ENCODE measurements at regions not wholly inside any gene's neighbourhood (a gene's known extent, or its start where the extent isn't known, plus 50 kb on each side); places are given as distances from the start of the nearest gene placed in this dataset.
"Not testable (repeated sequence)": the region's sequence is repeated elsewhere in the genome, so short reads cannot be mapped to it uniquely, and the experiment has no call there.

DNA sequence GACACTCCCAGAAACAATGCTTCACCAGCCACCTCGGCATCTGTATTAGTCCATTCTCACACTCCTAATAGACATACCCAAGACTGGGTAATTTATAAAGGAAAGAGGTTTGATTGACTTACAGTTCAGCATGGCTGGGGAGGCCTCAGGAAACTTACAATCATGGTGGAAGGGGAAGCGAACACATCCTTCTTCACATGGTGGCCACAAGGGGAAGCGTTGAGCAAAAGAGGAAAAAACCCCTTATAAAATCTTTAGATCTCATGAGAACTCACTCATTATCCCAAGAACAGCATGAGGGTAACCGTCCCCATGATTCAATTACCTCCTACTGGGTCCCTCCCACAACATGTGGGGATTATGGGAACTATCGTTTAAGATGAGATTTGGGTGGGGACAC lies 140.9 kb downstream of the LIG4 start:
- not testable (repeated sequence) for DNase-seq

DNA sequence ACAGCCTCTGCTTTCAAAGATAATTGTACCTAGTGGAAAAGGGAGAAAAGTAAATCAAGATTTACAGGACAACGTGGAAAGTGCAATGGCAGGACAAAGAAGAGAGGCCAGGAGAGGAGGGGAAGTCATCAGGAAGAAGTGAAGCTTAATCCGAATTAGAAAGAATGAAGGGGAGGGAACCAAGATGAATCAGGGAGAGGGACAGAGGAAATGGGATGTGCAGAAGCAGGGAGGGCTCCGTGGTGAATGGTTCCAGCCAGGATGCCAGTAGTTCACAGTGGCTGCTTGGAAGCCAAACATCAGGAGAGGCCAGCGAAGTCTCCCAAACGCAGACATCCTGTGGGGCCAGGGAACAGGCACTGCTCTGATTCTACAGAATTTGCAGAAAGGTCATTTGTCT lies 144.4 kb downstream of the LIG4 start:
- no peak for DNase-seq

DNA sequence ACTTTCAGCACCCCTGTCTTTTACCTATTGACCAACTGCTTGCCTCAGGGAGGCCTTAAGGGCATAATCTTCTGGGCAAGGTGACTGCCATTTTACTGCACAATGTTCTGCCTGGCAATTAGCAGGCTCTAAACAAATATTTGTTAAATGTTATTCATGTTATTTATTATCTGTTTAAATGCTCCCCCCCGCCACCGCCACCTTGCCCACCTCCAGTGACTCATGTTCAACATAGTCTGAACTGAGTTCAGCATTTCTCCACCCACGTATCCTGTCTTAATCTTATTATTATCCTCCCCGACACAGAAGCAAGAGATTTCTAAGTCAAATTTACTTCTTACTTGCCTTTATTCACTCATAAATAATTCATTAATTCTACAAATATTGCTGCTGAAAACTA lies 144.8 kb downstream of the LIG4 start:
- no peak for DNase-seq

DNA sequence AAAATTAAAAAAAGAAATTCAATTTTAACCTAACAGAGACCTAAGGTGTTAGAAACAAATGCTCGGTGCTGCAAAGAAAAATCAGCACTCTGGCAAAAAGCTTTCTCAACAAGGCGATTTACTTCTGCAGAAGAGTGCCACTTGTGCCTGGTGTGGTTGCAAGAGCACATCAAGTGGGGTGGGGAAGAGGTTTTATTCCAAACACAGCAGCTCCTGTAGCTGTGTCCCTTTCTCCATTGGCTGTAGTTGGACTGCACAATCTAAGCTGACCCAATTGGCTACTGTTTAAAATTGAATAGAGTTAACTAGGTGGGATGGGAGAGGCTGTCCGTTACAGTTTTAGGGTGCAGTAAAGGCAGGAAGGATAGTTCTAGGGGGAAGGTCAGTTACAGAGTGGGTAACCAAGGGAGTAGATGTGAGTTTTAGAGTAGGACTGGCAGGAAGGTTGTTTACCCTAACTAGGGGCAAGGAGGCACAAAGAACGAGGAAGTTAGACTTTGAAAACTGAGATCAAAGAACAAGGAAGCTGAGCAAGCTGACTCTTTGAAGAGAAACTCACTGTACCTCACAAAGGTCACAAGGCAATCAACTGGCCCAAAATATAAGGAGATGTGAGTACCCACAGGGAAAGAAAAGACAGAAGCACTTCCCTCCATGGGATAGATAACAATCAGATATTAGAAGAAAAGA lies 145.7 kb downstream of the LIG4 start:
- DNase-seq = no peak

DNA sequence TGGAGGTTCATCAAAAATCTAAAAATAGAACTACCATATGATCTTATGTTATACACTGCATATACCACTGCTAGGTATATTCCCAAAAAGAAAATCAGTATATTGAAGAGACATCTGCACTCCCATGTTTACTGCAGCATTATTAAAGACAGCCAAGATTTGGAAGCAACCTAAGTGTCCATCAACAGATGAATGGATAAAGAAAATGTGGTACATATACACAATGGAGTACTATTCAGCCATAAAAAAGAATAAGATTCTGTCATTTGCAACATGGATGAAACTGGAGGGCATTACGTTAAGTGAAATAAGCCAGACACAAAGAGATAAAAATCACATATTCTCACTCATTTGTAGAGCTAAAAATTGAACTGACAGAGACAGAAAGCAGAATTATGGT lies 151.0 kb downstream of the LIG4 start:
- DNase-seq = not testable (repeated sequence)

DNA sequence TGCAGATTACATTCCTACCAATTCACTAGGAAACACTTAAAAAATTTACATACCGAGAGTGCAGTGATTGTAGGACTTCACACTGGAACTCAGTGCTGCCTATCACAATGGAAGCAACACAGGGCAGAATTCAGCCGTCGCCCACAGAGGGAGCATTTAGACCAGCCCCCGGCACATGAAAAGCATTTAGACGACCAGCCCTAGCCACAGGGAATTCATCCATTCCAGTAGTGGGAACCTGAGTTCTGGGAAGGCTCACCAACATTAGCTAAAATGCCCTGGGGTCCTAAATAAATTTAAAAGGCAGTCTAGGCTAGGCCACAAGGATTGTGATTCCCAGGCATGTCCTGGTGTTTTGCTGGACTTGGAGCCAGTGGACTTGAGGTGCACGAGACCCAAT lies 155.2 kb downstream of the LIG4 start:
- no peak for DNase-seq

DNA sequence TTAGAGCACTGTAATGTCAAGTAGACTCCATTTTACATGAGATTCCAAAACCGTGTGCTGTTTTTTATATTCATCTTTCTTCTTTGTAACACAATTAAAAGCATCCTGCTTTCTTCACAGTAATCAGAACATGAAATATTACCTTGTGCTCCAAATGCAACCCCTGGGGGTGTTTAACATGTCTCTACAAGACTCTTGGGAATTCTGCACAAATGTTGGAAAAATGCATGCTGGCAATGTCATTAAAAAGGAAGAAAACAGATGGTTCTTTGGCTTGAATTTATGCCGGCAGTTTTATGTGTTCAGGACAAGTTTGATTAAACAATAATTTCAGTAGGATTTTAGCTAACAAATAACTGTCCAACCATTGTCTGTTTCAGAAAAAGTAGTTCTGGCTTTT lies 159.1 kb downstream of the LIG4 start:
- no peak for DNase-seq

DNA sequence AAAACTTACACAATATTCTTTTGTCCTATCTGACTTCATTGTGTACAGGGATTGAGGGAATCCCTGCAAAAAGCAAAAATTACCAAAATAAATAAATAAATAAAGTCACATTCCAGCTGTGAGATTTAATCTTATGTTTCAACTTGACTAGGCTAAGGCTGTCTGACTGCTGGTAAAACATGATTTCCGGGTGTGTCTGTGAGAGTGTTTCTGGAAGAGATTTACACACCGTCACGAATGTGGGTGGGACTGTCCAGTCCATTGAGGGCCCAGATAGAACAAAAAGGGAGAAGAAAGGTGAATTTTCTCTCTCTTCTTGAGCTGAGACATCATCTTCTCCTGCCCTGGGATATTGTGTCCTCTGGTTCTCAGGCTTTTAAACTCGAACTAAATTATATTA lies 166.1 kb downstream of the LIG4 start:
- no peak for DNase-seq

DNA sequence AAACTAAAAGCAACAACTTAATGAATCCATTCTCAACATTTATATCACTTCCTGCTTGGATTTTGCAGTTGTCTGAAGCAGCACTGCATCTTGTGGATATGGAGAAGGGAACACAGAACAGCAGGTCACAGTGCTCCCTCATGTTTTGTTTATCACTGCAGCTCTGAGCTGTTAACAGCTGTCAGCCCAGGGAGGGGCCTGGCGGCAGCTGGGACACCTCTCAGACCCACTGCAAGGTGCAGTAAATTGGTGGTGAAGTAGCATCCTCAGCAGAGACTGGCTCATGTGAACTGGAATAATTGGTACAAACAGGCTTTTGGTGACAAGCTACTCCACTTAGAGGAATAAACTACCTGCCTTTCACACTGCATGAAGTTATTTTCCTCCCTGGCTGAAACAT lies 170.4 kb downstream of the LIG4 start:
- no peak for DNase-seq

DNA sequence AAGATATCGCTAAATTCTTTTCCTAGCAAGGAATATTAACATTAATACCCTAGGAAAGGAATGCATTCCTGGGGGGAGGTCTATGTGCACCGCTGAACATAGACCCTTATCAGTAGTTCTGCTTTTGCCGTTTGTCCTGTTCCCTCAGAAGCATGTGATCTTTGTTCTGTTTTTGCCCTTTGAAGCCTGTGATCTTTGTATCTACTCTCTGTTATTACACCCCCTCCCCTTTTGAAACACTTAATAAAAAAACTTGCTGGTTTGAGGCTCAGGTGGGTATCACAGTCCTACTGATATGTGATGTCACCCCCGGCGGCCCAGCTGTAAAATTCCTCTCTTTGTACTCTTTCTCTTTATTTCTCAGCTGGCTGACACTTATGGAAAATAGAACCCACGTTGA lies 172.5 kb downstream of the LIG4 start:
- DNase-seq = not testable (repeated sequence)

DNA sequence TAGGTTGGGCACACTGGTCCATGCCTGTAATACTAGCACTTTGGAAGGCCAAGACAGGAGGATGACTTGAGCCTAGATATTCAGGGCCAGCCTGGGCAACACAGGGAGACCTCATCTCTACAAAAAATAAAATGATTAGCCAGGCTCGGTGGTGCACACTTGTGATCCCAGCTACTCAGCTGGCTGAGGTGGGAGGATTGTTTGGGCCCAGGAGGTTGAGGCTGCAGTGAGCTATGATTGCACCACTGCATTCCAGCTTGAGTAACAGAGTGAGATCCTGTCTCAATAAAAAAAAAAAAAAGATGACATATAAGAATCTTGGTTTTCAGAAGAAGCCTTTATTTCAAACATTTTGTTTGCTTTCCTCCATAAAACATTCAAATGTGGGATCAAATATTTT lies 178.0 kb downstream of the LIG4 start:
- DNase-seq = no peak

DNA sequence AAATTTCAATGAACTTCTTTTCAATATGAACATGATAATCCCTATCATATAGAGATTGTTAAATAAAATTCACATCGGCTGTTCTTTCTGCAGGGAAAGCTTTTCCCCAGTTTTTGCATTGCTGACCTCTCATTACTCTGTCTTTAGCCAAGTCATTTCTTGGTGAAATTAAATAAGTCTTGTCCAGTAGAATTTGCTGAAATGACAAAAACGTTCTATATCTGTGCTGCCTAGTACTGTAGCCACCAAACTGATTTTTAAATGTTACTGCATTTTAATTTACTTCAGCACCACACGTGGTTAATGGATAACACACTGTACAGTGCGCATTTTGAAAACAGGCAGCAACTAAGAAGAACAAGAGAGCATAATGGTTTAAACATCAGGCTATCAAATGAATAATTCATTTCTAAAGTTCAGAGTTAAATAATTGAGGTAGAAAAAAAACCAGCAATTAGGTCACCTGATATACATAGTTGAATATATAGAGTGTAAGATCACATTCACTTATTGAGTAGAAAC lies 178.9 kb downstream of the LIG4 start:
- no peak for DNase-seq

DNA sequence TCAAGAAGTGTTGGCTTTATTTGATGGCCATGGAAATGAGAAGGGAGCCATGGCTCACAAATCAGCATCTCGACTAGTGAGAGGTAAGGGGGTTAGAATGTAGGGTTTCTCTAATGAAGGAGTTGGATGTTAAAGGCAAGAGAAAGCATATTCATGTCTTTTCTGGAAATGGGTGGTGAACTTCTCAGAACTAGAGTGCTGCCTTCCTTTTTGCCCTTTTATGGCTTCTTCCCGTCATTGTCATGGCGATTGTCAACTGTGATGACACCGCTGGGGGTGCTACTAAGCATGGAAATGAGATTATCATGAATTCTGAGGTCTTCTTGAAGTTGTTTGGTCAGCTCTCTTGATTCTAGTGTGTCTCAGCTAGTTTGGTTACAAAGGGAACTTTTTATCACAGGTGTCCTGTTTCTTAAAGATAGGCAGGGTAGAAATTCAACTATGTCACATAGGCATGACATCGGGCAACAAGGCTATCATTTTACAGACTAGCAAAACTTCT lies 180.4 kb downstream of the LIG4 start:
- DNase-seq = no peak

DNA sequence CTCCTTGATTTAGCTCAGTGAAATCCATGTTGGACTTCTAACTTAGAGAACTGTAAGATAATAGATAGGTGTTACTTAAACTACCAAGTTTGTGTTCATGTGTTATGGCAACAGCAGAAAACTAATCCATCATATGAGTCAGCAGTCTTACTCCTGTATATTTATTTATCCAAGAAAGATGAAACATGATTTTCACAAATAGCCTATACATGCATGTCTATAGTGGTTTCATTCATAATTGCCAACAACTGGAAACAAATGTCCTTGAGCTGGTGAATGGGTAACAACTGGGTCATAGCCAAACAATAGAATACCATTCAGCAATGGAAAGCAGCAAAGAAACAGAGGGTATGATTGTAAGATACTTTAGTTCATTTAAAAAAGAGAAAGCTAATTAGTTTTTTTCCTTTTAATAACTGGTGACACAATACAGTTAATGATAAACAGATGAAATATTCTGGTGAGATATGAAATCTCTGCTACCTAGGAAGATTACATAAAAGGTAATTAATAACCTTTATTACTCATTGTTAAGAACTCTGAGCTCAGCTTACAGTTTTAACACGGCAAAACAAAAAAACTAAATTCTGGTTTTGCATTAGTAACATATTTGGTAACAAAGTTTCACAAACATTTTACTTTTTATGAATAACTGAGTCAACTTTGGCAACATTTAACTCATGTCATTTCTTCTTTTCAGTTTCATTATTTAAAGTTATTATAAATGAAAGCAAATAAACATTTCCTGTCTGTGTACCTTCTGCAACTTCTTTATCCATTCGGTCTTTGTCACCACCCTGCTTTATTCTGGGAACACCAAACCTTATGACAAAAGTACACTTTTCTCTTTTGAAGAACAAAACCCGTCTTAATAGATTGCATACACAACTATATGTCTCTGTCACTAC lies 181.3 kb downstream of the LIG4 start:
- DNase-seq = no peak

DNA sequence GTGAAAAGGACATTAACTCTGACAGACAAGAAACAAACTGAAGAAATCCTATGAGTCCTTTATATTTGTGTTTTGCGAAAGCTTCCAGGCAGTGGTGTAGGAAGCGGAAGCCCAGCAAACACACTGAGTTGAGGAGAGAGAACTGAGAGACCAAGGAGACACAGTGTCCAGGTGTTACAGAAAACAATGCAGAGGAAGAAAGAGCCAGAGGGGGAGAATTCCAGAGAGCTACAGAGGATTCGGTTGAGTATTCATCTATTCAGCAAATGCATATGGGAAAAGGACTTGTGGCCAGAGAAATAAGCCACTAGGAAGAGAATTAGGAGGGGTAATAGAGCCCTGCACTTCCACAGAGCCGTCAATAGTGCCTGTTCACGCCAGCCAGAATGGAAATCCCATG lies 183.5 kb downstream of the LIG4 start:
- no peak for DNase-seq

DNA sequence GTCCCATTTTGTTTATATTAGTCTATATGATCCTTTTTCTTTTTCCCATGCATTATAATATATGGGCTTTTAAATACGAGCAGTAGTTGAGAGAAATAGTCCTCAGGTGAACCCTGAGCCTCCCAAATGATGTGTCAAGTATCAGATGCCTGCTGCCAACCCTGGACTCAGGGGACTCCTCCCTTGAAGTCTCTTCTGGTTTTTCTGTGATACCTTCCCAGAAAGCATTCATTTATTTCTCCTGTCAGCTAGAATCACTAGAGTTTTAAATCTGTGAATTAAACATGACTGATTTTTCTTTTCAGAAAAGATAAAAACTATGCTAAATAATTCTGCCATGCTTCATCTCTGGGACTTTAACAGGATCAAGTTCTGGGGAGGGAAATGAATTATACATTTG lies 184.6 kb downstream of the LIG4 start:
- DNase-seq = no peak

DNA sequence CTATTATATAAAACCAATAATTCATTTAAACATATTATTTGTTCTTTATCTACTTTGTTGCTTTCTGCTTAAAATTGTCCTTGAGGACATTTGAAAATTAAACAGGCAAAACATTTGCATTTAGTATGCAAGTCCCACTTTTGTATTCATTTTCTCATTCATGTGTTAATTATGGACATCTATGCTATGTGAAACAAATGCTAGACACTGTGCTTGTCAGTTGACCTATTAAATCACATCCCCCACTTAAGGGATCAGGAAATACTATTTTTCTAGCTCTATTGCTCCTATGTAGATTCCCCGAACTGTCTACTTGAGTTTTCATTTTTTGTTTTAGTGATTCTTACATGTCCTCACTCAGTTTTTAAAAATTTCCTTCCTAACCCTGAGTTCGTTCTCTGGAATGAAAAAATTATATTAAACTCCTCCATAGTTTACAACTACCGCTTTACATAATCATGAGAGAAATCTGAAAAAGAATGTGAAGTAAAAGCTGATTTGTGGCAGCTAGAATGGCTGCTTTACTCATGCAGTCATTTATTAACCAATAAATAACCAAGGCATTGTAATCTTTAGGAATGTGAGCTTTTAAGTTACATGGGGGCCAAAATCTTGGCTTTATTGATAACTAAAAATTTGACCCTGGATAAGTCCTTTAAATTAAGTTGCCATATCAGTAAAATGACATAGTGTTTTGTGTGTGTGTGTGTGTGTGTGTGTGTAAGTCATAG lies 188.5 kb downstream of the LIG4 start:
- DNase-seq = no peak

DNA sequence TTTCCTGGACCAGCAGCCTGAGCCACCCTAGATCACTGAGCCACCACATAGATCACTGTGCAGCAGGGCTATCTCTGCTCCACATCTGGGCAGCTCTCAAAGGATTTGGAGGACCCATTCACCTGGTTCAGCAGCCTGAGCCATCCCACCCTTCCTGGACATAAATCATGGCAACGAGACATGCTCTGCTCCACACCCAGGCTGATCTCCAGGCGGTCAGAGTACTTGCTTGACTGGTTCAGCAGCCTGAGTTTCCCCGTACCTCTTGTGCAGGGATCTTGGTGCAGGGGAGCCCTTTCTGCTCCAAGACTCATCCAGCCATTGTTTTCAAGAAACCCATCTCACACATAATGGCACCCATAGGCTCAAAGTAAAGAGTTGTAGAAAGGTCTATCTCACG lies 195.3 kb downstream of the LIG4 start:
- no peak for DNase-seq

DNA sequence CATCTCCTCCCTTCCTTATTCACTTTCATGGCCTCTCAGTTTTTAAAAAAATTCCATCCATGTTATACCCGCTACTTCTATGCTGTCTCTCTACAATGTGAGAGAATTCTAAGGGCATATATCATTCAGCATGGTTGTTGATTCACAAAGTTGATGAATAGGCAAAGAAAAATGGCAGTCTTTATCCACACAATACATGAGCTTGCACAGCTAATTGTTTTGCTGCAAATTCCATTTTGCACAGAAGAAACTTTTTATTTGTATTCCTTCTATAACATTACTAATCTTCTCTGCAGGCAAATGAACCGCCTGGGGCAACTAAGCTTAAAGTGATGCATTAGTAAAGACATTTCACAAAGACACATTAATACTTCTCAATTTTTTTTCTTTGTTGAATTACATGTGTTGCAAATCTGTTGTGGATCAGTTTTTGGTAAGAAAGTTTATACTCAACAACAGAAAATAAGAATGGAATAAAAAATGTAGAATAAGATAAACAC lies 196.9 kb downstream of the LIG4 start:
- no peak for DNase-seq

DNA sequence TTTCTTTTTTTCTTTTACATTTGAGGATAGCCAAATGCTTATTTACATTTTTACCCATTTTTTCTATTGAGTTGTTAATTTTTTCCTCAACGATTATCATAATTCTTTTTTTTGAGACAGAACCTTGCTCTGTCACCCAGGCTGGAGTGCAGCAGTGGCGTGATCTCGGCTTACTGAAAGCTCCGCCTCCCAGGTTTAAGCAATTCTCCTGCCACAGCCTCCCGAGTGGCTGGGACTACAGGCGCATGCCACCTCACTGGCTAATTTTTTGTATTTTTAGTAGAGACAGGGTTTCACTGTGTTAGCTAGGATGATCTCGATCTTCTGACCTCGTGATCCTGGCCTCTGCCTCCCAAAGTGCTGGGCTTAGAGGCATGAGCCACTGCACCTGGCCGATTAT lies 208.7 kb downstream of the LIG4 start:
- no peak for DNase-seq

DNA sequence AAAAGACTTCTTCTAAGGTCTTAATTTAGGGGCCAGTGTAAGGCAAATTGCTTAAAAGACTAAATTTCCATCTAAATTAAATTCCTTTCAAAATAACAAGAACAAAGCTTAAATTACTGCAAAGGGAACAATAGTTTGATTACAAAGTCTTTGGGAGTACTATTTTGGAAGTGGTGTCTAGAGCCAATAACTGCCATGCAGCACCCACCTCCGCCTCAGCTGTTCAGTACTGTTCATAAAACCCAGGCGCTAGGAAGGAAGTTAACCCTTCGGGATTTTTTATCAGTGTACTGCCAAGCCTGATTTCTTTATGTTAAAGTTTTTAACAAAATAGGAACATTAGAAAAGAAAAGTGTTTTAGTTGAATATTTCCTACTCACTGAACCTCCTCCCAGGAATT lies 210.1 kb downstream of the LIG4 start:
- no peak for DNase-seq

DNA sequence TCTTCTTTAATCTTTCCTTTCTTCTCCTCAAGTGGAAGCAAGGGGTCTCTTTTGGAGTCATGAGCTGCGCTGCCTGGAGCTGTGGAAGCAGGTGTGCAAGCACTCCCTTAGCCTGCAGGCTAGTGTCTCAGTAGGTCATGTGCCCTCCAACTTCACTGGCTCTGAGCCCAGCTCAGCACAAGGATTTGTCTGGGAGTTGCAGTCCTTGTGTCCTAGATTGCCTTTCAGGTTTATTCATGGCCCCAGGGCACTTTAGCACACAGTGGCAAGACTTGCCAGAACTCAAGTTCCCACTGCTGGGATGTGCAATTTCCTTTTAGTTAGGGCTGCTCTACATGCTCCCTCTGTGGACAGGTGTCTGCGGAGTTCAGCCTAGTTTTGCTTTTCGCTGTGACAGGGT lies 211.7 kb downstream of the LIG4 start:
- no peak for DNase-seq

DNA sequence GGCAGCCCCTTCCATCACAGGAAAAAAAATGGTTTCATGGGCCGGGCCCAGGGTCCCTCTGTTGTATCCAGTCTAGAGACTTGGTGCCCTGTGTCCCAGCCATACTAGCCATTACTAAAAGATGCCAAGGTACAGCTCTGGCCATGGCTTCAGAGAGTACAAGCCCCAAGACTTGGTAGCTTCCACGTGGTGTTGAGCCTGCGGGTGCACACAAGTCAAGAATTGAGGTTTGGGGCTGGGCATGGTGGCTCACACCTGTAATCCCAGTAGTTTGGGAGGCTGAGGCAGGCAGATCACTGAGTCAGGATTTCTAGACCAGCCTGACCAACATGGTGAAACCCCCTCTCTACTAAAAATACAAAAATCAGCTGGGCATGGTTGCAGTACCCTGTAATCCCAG lies 214.3 kb downstream of the LIG4 start:
- no peak for DNase-seq

Data from activated CD8-positive, alpha-beta memory T cell treated with anti-CD3 and anti-CD28 coated beads, Interleukin-2, amount 50 U/mL, for 48 hours (primary cell).